Stimulated activated CD4-positive, alpha-beta T cell treated with anti-CD3 and anti-CD28 coated beads, Interleukin-2, amount 100 ng/mL, for 48 hours (primary cell): ENCODE measurements at regions not wholly inside any gene's neighbourhood (a gene's known extent, or its start where the extent isn't known, plus 50 kb on each side); places are given as distances from the start of the nearest gene placed in this dataset.
"Not testable (repeated sequence)": the region's sequence is repeated elsewhere in the genome, so short reads cannot be mapped to it uniquely, and the experiment has no call there.

ENCODE experiments used
- DNase-seq, 2 donors: peaks; one replicate each; pipeline ENCODE4 v3.0.0-alpha.2; 2020

DNA sequence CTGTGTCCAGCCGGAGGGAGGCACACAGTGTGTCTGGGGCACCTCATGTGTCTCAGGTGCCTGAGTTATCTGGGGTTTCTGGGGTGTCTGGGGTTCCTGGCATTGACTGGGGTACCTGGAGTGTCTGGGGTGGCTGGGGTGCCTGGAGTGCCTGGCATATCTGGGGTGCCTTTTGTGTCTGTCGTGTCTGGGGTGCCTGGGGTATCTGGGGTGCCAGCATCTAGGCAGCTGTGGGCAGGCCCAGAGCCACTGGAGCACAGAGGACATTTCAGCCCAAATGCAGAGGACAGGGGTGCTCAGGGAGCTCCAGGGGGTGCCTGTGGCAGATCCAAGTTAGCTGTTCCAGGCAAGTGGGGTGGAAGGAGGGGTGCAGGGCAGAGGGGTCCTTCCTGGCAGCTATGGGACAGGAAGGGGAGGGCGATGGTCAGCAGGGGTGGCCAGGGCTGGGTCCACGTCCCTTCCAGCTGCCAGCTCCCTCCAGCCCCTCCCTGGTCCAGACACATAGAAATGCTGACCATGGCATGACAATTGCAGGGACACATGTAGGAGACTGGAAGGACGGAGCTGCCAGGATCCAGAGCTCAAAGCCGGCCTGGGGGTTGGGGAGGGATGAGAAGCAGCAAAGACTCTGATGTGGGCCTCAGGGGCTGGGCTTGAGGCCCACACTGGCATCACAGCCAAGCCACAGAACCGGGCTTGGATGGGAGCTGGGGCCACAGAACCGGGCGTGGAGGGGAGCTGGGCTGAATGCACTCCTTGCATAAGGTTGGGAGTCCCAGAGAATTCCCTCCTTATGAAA, 133.0 kb downstream of the BRD1 start:
- DNase-seq = no peak

DNA sequence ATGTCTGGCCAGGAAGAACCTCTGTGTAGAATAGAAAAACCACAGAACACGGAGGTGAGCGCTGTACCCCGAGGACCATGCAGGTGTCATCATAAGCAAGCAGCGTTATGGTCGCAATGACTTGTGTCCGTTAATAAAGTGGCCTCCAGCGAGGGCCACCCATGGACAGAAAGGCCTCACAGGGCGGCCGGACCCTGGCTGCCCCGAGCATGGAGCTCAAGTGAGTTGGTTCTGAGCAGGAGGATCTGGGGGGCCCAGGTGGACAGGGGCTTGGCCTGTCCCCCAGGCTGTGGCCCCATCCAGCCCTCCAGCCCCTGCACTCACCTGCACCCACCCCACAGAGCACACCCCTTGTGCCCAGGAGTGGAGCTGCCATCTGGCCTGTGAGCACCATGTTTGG, 133.8 kb downstream of the BRD1 start:
- DNase-seq = no peak

DNA sequence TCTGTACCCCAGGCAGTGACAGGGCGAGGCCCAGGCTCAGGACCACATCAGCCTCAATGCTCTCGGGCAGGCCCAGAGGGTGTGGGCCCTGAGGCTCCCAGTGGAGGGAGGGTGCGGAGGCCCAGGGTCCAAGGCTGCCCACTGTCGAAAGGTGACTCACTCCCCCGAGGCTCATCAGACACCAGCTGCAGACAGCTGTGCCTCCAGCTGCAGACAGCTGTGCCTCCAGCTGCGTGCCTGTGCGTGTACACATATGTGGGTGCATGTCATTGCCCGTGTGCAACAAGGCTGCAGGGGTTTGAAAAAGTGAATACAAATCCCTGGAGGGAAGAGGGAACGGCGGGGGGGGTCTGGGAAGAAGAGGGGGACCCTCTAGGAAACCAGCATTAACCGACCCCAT, 134.3 kb downstream of the BRD1 start:
- DNase-seq = no peak

DNA sequence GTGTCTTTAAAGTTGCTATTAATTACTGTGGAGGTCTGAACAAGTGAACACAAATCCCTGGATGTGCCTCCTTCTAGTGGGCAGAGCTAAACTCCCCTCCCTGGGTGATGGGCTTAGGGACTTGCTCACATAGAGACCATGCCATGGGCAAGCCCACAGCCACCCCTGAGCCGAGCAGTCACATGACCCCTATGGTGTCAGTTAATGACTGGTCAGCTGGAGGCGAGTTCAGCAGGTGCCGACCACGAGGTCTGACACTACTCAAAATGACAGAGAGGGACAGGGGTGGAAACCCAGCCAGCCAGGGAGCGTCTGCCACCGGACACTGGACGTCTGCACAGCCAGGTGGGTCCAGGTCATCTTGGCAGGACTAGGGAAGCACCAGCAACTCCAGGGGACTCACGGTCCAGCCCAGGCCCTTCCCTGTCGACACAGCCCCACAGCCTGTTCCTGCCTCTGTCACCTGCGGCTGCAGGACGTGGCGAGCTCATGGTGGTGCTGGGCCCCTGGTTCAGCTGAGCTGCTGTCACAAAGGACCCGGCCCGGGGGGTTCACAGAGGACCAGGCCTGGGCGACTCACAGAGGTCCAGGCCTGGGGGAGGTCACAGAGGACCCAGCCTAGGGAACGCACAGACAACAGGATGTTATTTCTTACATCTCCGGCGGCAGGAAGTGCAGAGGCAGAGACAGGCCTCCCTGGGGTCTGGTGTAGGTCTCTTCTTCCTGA, 135.0 kb downstream of the BRD1 start:
- no peak for DNase-seq

DNA sequence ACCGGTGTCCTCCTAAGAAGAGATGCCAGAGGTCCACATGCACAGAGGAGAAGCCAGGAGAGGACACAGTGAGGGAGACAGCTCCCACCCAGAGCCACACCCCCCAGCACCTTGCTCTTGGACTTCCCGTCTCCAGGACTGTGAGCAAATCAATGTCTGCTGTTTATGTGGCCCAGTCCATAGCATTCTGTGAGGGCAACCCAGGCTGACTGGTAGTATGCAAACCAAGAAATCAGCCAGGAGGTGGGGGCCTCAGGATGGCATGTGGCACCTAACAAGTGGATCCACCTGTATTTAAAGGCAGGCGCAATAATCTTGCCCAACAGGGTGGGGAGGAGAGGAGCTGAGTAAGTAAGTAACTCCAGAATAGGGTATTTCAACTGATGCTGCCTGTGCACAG, 136.4 kb downstream of the BRD1 start:
- no peak for DNase-seq

DNA sequence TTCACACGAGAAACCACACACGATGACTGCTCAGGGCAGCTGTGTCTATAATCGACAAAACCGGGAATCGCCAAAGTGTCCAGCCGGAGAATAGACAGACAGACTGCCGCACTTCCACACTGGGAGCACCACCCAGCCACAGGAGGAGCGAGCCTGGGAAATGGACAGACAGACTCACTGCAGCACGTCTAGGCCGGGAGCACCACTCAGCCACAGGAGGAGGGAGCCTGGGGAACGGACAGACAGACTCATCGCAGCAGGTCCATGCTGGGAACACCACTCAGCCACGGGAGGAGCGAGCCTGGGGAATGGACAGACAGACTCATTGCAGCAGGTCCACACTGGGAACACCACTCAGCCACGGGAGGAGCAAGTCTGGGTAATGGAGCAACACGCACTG, 137.2 kb downstream of the BRD1 start:
- DNase-seq = no peak

DNA sequence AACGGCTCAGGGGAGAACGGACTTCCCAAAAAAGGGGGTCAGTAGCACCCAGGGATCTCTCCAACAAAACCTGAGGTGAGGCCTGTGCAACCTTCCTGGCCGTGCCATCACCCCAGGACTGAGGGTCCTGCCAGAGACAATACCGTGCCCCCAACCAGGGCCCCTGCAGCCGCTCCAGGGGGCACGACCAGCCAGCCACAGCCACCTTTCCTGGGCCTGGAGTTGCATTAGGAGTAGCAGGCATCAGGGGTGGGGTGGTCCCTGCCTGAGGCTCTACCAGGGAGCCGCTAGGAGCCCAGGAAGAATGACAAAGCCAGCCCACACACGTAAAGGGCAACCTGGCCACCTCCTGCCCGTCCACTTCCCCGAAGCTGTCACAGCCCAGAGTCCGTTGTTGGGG, 137.8 kb downstream of the BRD1 start:
- no peak for DNase-seq

DNA sequence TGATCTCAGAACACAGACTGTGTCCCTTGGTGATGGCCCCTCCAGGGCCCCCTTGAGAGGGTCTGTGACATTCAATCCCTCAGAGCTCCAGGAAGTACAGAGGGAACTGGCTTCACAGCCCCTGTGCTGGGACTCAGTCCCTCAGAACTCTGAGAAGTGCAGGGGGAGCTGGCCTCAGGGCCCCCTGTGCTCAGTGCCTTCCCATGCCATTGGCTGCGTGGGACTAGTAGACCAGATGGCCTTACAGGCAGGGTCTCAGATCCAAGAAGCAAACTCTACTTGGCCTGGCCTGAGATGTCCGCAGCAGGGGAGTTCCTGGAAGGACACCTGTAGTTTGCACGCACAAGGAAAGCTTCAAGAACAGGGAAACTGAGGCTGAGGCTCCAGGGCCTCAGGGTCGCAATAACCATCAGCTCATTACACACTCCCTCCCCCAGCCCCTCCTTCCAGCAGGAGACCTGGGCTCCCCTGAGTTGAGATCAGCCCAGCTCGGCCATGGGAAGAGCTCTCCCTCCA, 138.4 kb downstream of the BRD1 start:
- DNase-seq = no peak

DNA sequence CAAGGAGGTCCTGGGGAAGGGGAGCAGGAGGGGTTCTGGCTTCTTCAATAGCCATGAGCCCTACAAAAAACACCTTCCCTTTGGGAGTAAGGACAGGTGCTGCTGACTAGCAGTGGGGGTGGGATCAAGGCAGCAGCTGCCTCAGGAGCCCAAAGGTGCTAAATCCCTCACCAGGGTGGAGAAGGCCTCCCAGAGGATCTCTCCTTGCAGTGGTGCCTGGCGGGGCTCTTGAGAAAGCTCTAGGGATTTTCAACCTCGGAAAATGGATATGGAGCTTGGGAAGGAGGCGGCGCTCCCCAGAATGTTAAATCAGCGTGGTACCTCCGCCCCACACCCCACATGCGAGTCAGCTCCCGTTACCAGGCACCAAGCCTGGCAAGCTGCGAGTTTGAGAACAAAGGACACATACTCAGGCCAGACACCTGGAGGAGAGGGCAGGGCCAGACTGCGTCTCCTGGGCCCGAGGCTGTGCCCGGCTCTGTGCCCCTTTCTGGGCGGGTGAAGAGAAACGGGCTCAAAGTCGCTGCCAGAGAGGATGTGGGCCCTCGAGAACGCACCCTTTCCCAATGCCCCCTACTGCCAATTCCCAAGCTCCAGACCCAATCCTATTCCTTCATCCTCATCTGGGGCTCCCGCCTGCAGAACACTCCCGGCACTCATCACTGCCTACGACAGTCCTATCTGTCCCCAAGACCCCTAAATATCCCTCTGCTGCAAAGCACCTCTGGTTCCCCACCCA, 139.0 kb downstream of the BRD1 start:
- DNase-seq = no peak

DNA sequence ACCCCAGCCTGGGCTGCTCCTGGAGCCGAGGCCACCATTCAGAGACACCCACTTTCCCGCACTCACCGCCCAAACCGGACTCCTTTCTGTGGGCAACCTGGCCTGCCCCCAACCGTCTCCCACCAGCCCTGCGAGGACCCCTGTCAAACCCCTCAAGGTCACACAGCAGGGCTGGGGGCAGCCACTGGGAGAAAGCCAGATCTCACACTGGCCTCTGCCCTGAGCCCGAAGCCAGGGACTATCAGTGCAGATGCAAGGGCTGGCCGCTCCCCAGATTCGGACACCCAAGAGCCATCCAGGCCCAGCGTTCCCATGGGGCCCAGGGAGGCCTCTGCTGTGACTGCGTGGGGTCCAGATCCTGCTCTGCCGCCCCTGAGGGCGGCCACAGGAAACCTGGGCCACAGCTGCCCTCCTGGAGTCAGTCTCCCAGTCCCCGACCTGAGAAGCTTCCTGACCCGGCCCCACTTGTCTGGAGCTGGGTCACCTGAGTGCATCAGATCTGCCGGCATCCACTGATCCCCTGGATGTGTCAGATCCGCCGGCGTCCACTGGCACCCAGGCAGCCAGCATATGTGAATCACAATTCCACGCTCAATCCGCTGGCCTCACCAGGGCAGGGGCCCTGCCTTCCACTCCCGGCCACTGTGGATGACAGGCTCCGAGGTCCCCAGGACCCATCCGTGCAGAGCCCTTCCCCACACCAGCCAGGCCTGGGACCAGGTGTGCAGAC, 139.7 kb downstream of the BRD1 start:
- no peak for DNase-seq

DNA sequence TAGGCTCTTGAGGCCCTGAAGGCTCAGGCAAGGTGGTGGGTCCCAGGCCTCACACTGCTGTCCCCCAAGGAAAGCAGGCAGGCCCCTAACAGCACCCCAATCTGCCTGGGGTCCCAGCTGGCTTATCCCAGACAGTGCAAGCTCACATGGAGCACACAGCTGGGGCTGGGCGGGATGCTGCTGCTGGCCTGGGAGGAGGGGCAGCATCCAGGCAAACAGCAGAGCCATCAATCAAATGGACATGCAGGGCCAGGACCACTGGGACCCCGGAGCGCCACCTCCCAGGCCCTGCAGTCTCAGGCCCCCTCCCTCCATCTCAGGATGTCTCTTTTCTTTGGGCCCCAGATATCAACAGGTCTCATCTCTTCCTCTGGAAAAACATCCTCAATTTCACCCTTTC, 140.3 kb downstream of the BRD1 start:
- no peak for DNase-seq

DNA sequence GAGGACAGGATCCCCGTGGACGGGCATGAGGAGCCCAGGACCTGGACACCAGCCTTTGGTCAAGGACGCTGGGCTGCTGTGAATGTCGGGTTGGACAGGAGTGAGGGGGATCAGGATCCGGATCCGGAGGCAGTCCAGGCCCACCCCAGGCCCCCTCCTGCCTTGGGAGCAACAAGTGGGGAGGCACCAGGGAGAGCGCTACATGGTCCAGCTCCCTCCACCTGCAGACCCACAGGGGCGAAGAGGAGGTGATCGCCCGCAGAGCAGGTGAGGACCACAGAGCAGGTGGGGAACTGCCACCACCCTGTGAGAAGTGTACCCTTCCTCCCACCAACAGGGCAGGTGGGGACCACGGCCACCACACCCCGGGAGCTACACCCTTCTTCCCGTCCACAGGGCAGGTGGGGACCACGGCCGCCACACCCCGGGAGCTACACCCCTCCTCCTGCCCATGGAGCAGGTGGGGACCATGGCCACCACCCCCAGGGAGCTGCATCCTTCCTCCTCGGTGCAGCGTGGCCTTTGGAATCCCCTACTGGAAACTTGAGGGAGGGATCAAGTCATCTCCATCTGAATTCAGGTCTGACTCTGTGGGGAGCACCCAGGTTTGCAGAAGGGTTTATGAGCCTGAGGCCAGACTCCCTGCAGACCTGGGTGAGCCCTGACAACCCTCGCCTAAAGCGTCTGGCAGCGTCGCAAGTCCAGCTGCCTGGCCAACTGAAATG, 141.0 kb downstream of the BRD1 start:
- DNase-seq = no peak

DNA sequence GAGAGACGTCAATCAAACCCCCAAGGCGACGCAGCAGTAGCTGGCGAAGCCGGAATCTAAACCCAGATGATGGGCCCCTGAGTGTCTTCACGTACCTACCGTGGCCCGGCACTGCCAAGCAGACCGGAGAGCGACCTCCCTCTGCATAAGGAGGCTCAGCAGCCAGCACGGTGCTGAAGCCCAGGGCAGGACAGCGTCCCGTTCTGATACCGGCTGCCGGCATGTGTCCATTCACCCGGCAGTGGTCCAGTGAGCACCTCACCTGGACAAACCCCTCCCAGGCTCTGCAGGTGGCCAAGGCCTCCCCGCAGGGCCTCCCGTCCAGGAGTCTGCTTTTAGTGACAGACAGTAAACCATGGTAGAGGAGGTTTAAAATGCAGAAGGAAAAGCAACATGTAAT, 142.0 kb downstream of the BRD1 start:
- no peak for DNase-seq

DNA sequence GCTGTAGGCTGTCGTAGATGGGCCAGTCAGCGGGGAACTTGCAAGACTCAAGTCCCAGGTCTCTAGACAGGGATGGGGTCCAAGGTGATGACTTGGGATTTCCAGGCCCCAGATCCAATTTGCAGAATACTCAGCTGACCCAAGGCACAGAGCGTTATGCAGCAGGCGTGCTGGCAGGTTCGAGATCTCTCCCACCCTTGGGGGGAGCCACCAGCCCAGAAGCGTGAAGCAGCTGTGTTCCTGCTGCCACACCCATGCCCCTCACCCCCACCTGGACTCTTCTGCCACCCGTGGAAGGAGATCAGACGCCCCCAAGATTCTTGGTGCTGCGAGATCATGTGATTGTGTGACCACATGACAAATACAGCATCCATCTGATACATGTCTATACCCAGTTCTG, 142.6 kb downstream of the BRD1 start:
- no peak for DNase-seq

DNA sequence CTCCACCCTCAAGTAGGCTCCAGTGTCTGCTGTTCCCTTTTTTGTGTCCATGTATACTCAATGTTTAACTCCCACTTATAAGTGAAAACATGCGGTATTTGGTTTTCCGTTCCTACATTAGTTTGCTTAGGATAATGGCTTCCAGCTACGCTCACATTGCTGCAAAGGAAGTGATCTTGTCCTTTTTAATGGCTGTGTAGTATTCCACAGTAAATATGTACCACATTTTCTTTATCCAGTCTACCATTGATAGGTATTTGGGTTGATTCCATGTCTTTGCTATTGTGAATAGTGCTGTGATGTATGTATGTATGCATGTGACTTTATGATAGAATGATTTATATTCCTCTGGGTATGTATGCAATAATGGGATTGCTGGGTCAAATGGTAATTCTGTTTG, 144.6 kb downstream of the BRD1 start:
- no peak for DNase-seq

DNA sequence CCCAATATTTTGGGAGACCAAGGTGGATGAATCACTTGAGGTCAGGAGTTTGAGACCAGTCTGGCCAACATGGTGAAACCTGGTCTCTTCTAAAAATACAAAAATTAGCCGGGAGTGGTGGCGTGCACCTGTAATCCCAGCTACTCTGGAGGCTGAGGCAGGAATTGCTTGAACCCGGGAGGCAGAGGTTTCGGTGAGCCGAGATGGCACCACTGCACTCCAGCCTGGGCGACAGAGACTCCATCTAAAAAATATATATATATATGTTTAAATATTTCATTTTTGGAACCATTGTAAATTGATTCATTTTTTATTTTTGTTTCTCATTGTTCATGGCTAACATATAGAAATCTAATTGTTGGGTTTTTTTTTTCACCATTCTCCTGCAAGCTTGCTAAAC, 146.9 kb downstream of the BRD1 start:
- not testable (repeated sequence) for DNase-seq

DNA sequence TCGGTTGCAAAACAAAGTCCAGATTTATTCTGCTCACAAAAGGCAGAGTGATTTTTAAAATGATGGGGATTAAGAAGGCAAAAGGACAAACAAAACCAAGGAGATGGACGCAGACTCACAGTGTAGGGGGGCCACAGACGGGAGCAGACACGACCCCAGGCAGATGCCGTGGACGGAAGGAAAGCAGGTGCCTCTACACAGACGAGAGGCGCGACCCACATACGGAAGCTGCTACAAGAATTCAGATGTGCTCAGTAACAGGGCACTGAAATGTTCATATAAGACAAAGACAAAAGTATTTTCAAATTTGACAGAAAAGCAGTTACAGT, 148.9 kb downstream of the BRD1 start:
- no peak for DNase-seq

DNA sequence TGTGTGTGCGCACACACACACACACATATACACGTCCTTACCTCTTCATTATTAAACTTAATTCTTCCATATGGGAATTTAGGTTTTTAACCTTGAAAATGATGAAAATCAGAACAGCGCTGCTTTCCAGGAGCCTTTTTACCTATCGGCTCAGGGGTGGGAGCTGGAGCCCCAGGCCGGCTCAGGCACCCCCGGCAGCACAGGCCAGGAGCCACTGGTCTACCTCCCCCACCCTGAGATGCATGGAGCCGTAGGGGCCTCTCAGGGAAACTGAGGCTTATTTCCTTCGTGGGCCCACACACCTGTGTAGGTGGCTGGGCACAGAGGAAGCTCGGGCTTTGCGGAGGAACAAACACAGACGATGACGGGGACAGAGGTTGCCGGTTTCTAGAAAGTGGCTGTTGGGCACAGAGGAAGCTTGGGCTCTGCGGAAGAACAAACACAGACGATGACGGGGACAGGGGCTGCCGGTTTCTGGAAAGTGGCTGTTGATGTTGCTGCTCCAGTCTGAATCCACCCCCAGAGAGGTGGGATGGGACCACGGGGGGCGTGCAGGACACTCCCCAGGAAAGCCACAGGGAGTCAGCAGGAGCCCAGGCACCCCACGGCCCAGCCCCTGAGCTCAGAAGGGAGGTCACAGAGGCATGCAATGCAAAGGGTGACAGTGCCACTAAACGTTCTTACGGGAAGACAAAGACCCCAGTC, 149.4 kb downstream of the BRD1 start:
- no peak for DNase-seq

DNA sequence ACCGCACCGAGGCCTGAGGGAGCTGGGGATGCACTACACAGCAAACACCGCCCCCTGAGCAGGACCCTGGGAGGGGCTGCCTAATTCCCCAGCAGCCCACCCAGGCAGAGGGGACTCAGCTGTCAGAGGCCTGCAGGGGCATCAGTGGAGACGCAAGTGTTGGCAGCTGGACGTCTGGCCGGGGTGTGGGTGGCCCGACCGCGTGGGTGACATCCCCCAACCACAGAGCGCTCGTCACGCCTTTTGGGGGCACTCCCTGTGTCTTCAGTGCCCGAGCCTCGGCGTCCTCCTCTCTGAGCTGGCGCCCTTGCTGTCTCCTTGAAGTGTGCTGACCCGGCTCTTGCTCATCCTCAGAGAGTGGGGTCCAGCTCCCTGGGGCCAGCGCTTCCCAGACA, 150.2 kb downstream of the BRD1 start:
- DNase-seq = no peak

DNA sequence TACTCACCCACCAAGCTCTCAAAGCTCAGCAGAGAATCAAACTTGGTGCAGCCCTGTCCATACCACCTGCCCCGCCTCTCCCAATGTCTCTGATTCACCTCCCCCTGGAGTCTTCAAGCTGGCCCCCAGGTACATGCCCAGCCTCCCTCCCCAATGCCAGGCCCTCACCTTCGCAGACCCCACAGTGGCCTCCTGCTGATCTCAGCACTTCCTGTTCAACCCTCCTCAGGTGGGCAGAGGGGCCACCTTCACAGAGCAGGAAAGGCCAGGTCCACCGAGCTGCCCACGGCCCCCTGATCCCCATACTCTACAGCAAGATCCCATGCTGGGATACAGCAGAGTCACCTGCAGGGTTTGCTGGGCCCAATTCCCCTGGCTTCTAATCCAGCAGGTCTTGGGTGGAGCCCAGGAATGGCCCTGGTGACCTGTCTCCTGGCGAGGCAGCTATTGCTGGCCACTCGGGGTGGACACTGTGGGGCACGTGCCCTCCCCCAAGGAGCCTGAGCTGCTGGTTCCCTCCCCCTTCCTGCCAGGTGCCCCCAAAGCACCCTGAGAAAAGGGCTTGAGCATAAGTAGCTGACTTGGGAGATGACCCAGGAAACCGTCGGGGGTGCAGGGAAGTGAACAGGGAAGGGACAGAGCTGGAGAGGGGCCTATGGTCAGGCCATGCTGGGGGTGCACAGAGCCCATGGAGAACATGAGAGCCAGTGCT, 150.7 kb downstream of the BRD1 start:
- DNase-seq = no peak

DNA sequence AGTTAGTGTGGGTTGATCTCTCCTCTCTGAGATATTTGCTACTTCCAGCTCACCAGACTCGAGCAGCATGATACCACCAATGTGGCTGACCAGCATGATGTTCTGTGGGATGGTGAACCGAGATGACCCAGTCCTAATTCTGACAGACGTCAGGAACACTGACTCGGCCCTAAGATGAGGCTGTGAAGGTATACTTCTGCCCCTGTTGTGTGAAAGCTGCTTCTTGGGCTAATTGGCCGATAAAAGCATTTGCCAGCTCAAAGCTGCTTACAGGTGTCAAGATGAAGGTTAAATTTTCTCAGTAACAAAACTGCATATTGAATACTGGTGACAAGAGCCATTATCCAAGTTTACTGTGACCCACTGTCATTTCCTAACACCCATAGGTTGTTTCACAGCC, 151.4 kb downstream of the BRD1 start:
- DNase-seq = no peak
